ENCODE measurements at regions not wholly inside any gene's neighbourhood (a gene's known extent, or its start where the extent isn't known, plus 50 kb on each side); places are given as distances from the start of the nearest gene placed in this dataset.

DNA sequence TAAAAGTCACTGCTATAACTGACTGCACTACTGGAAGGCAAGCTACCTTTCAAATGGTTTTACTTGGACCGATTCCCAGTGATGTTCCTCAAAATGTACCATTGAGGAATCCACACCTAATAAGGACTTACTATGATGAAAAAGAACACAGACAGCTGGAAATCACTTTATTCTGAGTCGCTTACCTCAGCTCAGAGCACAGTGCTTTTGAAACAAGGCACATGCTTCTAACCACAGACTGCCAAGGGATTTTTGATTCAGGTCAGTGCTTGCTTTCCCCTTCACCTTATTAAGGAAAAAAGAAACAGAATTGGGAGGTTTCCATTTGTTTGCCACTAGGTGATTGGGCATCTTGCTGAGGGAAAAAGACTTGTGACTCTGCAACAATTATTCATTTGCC is 707.5 kb upstream of the FSHR start:
- Mint-ChIP-seq H3K36me3 (no peaks in the 10 kb centered on the region), H3K4me3 (no peak overlapping the region), H3K9me3 (peaks cover 0 to 16% (median 5%) of the 10 kb centered on the region in 7 donors), H3K27ac (no peak overlapping the region), H3K27me3 (no peaks in the 10 kb centered on the region), H3K4me1 (no peaks in the 10 kb centered on the region)
- ATAC-seq (ENCODE audit: low read depth in 2 of 2) (no peak), DNase-seq (no peak)
- no peak overlapping the region for H3K27ac ChIP-seq (ENCODE audit: insufficient read depth, low read length, poor library complexity, severe bottlenecking)
- H3K27me3 ChIP-seq (ENCODE audit: control insufficient read depth, insufficient read depth, low read length), result no peaks in the 10 kb centered on the region
- H3K4me3 ChIP-seq (ENCODE audit: low read depth, low read length), result no peak overlapping the region
- no peaks in the 10 kb centered on the region for H3K4me1 ChIP-seq (ENCODE audit: control insufficient read depth, insufficient read depth, low read length, poor library complexity, severe bottlenecking)
- peaks cover 0 to 6% of the 10 kb centered on the region in 2 experiments for H3K9me3 ChIP-seq (ENCODE audit: control insufficient read depth in 2 of 2, low read length in 2 of 2)
- no peaks in the 10 kb centered on the region for H3K36me3 ChIP-seq (ENCODE audit: control insufficient read depth, insufficient read depth, low read length)

DNA sequence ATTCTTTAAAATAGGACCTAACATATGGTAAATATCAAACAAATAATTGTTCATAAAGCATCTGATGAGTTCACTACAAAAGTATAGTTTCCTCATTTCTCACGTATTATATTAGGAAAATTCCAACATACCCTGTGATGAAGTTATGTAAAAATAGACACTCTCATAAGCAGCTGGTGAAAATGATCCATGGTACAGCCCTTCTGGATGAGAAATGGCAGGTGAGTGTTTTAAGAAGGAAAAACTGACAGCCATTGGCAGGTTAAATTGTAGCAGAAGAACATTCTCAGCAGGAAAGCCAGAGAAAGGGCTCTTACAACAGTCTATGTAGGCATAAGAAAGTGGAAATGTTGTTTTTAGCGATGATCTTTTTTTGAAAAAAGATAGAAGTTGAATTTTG is 706.5 kb upstream of the FSHR start:
- peaks cover 0 to 16% (median 5%) of the 10 kb centered on the region in 7 donors for H3K9me3 Mint-ChIP-seq
- Histone ChIP-seq H3K27me3 (ENCODE audit: control insufficient read depth, insufficient read depth, low read length) (no peaks in the 10 kb centered on the region), H3K4me3 (ENCODE audit: low read depth, low read length) (no peak overlapping the region), H3K27ac (ENCODE audit: insufficient read depth, low read length, poor library complexity, severe bottlenecking) (no peak overlapping the region), H3K9me3 (ENCODE audit: control insufficient read depth in 2 of 2, low read length in 2 of 2) (peaks cover 0 to 6% of the 10 kb centered on the region in 2 experiments), H3K36me3 (ENCODE audit: control insufficient read depth, insufficient read depth, low read length) (no peaks in the 10 kb centered on the region), H3K4me1 (ENCODE audit: control insufficient read depth, insufficient read depth, low read length, poor library complexity, severe bottlenecking) (no peaks in the 10 kb centered on the region)
- no peak overlapping the region for H3K27ac Mint-ChIP-seq
- no peak for ATAC-seq (ENCODE audit: low read depth in 2 of 2)
- H3K4me1 Mint-ChIP-seq, result no peaks in the 10 kb centered on the region
- H3K4me3 Mint-ChIP-seq, result no peak overlapping the region
- no peak for DNase-seq
- no peaks in the 10 kb centered on the region for H3K36me3 Mint-ChIP-seq
- H3K27me3 Mint-ChIP-seq, result no peaks in the 10 kb centered on the region

DNA sequence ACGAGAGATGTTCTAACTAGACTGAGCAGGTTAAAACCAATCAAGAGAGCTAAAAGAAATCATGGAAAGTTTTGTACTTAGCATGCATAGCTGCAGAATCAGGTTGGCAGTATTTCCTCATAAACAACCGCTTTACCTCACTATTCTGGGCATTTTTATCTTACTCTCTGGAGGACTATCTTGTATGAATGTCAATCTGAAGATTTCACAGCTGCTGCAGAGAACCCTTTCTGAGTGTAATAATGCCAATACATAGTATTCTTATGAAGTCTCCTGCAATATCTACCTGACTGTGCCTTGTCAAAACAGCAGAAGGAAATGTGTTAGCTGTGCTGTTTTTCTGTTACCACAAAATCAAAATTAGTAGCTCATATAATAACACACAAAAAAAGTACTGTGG is 705.9 kb upstream of the FSHR start:
- H3K9me3 Mint-ChIP-seq, result peaks cover 0 to 16% (median 6%) of the 10 kb centered on the region in 7 donors
- Histone ChIP-seq H3K4me3 (ENCODE audit: low read depth, low read length) (no peak overlapping the region), H3K9me3 (ENCODE audit: control insufficient read depth in 2 of 2, low read length in 2 of 2) (peaks cover 0 to 6% of the 10 kb centered on the region in 2 experiments), H3K27me3 (ENCODE audit: control insufficient read depth, insufficient read depth, low read length) (no peaks in the 10 kb centered on the region), H3K4me1 (ENCODE audit: control insufficient read depth, insufficient read depth, low read length, poor library complexity, severe bottlenecking) (no peaks in the 10 kb centered on the region), H3K27ac (ENCODE audit: insufficient read depth, low read length, poor library complexity, severe bottlenecking) (no peak overlapping the region), H3K36me3 (ENCODE audit: control insufficient read depth, insufficient read depth, low read length) (no peaks in the 10 kb centered on the region)
- no peaks in the 10 kb centered on the region for H3K36me3 Mint-ChIP-seq
- H3K27me3 Mint-ChIP-seq, result no peaks in the 10 kb centered on the region
- no peak overlapping the region for H3K4me3 Mint-ChIP-seq
- ATAC-seq (ENCODE audit: low read depth in 2 of 2) (no peak), DNase-seq (no peak)
- H3K4me1 Mint-ChIP-seq, result no peaks in the 10 kb centered on the region
- no peak overlapping the region for H3K27ac Mint-ChIP-seq

DNA sequence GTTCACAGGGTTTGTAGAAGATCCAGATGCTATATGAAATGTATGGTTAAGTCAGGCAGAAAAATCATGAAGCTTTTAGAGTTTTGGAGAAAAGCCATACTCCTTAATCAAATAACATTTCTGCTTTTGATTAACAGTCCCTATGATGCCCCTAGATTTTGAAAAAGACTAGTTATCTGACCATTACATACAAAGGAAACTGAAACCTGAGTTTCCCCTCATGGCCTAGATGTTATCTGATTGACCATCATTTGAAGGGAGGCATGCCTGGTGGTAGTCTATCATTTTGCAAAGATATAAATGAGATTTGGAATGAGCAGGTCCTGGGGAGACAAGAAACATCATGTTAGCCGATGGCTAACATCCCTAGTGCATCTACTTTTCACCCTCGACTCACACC is 704.3 kb upstream of the FSHR start:
- Histone ChIP-seq H3K27ac (ENCODE audit: insufficient read depth, low read length, poor library complexity, severe bottlenecking) (no peak overlapping the region), H3K4me3 (ENCODE audit: low read depth, low read length) (no peak overlapping the region), H3K27me3 (ENCODE audit: control insufficient read depth, insufficient read depth, low read length) (no peaks in the 10 kb centered on the region), H3K9me3 (ENCODE audit: control insufficient read depth in 2 of 2, low read length in 2 of 2) (peaks cover 0 to 6% of the 10 kb centered on the region in 2 experiments), H3K36me3 (ENCODE audit: control insufficient read depth, insufficient read depth, low read length) (no peaks in the 10 kb centered on the region), H3K4me1 (ENCODE audit: control insufficient read depth, insufficient read depth, low read length, poor library complexity, severe bottlenecking) (no peaks in the 10 kb centered on the region)
- DNase-seq (no peak), ATAC-seq (ENCODE audit: low read depth in 2 of 2) (no peak)
- Mint-ChIP-seq H3K4me1 (no peaks in the 10 kb centered on the region), H3K36me3 (no peaks in the 10 kb centered on the region), H3K27me3 (no peaks in the 10 kb centered on the region), H3K4me3 (no peak overlapping the region), H3K27ac (peak overlapping the region in 1 of 3 donors; percentile 50), H3K9me3 (peaks cover 0 to 13% (median 5%) of the 10 kb centered on the region in 7 donors)

DNA sequence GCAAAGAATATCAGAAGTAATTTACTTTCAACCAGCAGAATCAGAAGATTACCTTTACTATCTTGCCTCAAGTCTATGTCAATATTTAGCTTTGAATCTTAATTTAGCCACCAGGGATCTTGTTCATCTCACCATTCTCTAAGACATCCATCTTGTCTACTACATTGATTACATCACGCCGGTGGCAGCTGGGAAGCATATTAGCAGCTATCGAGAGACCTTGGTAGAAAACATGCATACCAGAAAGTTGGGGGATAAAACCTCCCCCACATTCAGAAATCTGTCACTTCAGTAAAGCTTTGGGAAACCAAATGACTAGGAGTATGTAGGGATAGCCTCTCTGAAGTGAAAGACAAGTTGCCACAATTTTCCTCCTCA is 703.8 kb upstream of the FSHR start:
- Mint-ChIP-seq H3K36me3 (no peaks in the 10 kb centered on the region), H3K27ac (no peak overlapping the region), H3K27me3 (no peaks in the 10 kb centered on the region), H3K4me1 (no peaks in the 10 kb centered on the region), H3K9me3 (peaks cover 0 to 16% (median 7%) of the 10 kb centered on the region in 7 donors), H3K4me3 (no peak overlapping the region)
- Histone ChIP-seq H3K27ac (ENCODE audit: insufficient read depth, low read length, poor library complexity, severe bottlenecking) (no peak overlapping the region), H3K4me3 (ENCODE audit: low read depth, low read length) (no peak overlapping the region), H3K27me3 (ENCODE audit: control insufficient read depth, insufficient read depth, low read length) (no peaks in the 10 kb centered on the region), H3K4me1 (ENCODE audit: control insufficient read depth, insufficient read depth, low read length, poor library complexity, severe bottlenecking) (no peaks in the 10 kb centered on the region), H3K9me3 (ENCODE audit: control insufficient read depth in 2 of 2, low read length in 2 of 2) (peaks cover 0 to 6% of the 10 kb centered on the region in 2 experiments), H3K36me3 (ENCODE audit: control insufficient read depth, insufficient read depth, low read length) (no peaks in the 10 kb centered on the region)
- DNase-seq, result no peak
- no peak for ATAC-seq (ENCODE audit: low read depth in 2 of 2)

DNA sequence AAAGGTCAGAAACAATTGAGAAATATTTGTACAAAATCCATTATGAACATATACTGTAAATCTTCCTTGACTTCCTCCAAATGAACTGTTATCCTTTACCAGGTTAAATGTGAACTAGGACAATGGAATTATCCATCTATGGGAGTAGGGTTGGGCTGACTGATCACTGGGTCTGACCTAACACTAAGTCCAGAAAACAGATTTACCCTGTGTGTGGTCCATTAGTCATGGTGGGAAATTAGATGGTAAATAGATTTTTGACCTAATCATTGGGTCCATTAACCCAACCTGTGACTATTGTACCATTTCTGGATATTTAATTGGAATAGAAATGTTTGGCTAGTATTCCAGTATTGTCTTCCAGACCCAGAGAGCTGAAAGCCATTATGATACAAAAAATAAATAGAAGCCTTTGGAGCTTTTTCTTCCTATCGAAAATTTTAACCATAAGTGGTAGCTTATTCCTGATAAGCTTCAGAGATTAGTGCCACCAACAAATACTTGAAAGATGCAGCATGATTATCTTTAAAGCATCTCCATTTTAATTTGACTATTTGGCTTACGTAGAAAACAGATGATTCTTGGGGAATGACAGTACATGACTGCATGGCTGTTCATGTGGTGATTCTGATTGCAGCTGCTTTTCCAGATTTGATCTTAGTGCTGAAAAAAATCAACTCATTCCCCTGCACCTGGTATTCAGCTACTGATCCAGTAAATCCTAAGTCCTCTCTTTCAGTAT is 703.2 kb upstream of the FSHR start:
- H3K4me1 Mint-ChIP-seq, result no peaks in the 10 kb centered on the region
- Histone ChIP-seq H3K4me3 (ENCODE audit: low read depth, low read length) (no peak overlapping the region), H3K9me3 (ENCODE audit: control insufficient read depth in 2 of 2, low read length in 2 of 2) (peaks cover 0 to 6% of the 10 kb centered on the region in 2 experiments), H3K27ac (ENCODE audit: insufficient read depth, low read length, poor library complexity, severe bottlenecking) (no peak overlapping the region), H3K4me1 (ENCODE audit: control insufficient read depth, insufficient read depth, low read length, poor library complexity, severe bottlenecking) (no peaks in the 10 kb centered on the region), H3K36me3 (ENCODE audit: control insufficient read depth, insufficient read depth, low read length) (no peaks in the 10 kb centered on the region), H3K27me3 (ENCODE audit: control insufficient read depth, insufficient read depth, low read length) (no peaks in the 10 kb centered on the region)
- DNase-seq (no peak), ATAC-seq (ENCODE audit: low read depth in 2 of 2) (no peak)
- peaks cover 0 to 16% (median 7%) of the 10 kb centered on the region in 7 donors for H3K9me3 Mint-ChIP-seq
- H3K36me3 Mint-ChIP-seq, result no peaks in the 10 kb centered on the region
- H3K27ac Mint-ChIP-seq, result no peak overlapping the region
- H3K27me3 Mint-ChIP-seq, result no peaks in the 10 kb centered on the region
- no peak overlapping the region for H3K4me3 Mint-ChIP-seq

DNA sequence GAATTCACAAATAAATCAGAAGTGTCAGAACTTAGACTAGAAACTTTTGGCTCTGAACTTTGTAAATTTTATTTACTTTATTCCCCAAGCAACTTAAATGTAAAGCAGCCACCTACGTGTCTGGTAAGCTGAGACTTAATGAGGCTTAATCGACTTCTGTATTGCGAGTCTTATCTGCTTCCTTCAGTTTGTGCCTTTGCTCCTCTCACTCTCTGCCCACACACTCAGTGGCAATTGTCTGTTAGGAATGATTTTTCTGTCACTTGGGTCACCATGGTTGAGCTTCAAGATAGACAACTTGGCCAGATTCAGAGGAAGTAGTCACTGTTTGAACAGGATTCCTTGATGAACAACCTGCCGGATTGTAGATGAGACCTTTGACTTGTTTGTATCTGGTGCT is 691.4 kb upstream of the FSHR start:
- no peaks in the 10 kb centered on the region for H3K27me3 ChIP-seq (ENCODE audit: control insufficient read depth, insufficient read depth, low read length)
- DNase-seq (no peak), ATAC-seq (ENCODE audit: low read depth in 2 of 2) (no peak)
- H3K27ac ChIP-seq (ENCODE audit: insufficient read depth, low read length, poor library complexity, severe bottlenecking), result no peak overlapping the region
- H3K36me3 ChIP-seq (ENCODE audit: control insufficient read depth, insufficient read depth, low read length), result no peaks in the 10 kb centered on the region
- no peak overlapping the region for H3K4me3 Mint-ChIP-seq
- no peak overlapping the region for H3K27ac Mint-ChIP-seq
- H3K4me3 ChIP-seq (ENCODE audit: low read depth, low read length), result no peak overlapping the region
- H3K4me1 ChIP-seq (ENCODE audit: control insufficient read depth, insufficient read depth, low read length, poor library complexity, severe bottlenecking), result no peaks in the 10 kb centered on the region
- no peaks in the 10 kb centered on the region for H3K36me3 Mint-ChIP-seq
- H3K4me1 Mint-ChIP-seq, result no peaks in the 10 kb centered on the region
- H3K27me3 Mint-ChIP-seq, result no peaks in the 10 kb centered on the region
- H3K9me3 ChIP-seq (ENCODE audit: control insufficient read depth in 2 of 2, low read length in 2 of 2), result no peaks in the 10 kb centered on the region
- H3K9me3 Mint-ChIP-seq, result peaks cover 0 to 14% (median 4%) of the 10 kb centered on the region in 7 donors

DNA sequence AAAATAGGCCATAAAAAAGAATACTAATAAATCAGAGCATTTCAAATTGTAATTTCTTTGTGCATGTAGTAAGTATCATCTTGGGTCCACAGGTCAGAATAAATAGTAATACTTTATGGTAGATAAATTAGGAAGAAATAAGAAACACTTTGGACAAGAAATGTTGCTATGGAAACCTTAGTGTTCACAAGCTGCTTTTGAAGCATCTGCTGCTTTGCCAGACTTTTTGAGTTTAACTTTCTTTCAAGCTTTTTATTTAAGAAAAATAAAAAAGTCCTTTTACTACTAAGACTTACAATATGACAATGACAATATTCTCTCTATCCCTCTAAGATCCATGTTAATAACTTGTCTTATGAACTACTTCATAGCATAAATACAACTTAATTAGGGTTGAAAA is 690.7 kb upstream of the FSHR start:
- no peaks in the 10 kb centered on the region for H3K36me3 Mint-ChIP-seq
- ATAC-seq (ENCODE audit: low read depth in 2 of 2) (no peak), DNase-seq (no peak)
- no peaks in the 10 kb centered on the region for H3K27me3 ChIP-seq (ENCODE audit: control insufficient read depth, insufficient read depth, low read length)
- H3K27ac ChIP-seq (ENCODE audit: insufficient read depth, low read length, poor library complexity, severe bottlenecking), result no peak overlapping the region
- peaks cover 0 to 14% (median 5%) of the 10 kb centered on the region in 7 donors for H3K9me3 Mint-ChIP-seq
- no peaks in the 10 kb centered on the region for H3K9me3 ChIP-seq (ENCODE audit: control insufficient read depth in 2 of 2, low read length in 2 of 2)
- H3K4me1 ChIP-seq (ENCODE audit: control insufficient read depth, insufficient read depth, low read length, poor library complexity, severe bottlenecking), result no peaks in the 10 kb centered on the region
- H3K4me3 Mint-ChIP-seq, result no peak overlapping the region
- H3K27me3 Mint-ChIP-seq, result no peaks in the 10 kb centered on the region
- H3K4me1 Mint-ChIP-seq, result no peaks in the 10 kb centered on the region
- H3K27ac Mint-ChIP-seq, result no peak overlapping the region
- H3K4me3 ChIP-seq (ENCODE audit: low read depth, low read length), result no peak overlapping the region
- H3K36me3 ChIP-seq (ENCODE audit: control insufficient read depth, insufficient read depth, low read length), result no peaks in the 10 kb centered on the region
